GM21515 (cell line): ENCODE measurements at regions not wholly inside any gene's neighbourhood (a gene's known extent, or its start where the extent isn't known, plus 50 kb on each side); places are given as distances from the start of the nearest gene placed in this dataset.
"Not testable (repeated sequence)": the region's sequence is repeated elsewhere in the genome, so short reads cannot be mapped to it uniquely, and the experiment has no call there.

Experiments
- ATAC-seq: cut with Tn5 transposase; IDR thresholded peaks from one replicate; pipeline ENCODE4 v1.9.1; 2021; ENCODE audit not compliant: unreplicated experiment

GRCh38 chr9:106785200-106785599, 77.8 kb upstream of the ZNF462 start:
- ATAC-seq: no peak

GRCh38 chr9:106788021-106788420, 74.9 kb upstream of the ZNF462 start:
- not testable (repeated sequence) for ATAC-seq

- no peak for ATAC-seq
Observed at GRCh38 chr9:106795031-106795430, 67.9 kb upstream of the ZNF462 start.

GRCh38 chr9:106796771-106797170, 66.2 kb upstream of the ZNF462 start:
- ATAC-seq: no peak

GRCh38 chr9:106797299-106797698, 65.7 kb upstream of the ZNF462 start:
- ATAC-seq: no peak

- ATAC-seq: no peak
Observed at GRCh38 chr9:106798016-106798799, 64.8 kb upstream of the ZNF462 start.

- ATAC-seq: no peak
Observed at GRCh38 chr9:106799152-106799551, 63.8 kb upstream of the ZNF462 start.

GRCh38 chr9:106800701-106801270, 62.2 kb upstream of the ZNF462 start:
- ATAC-seq: no peak

GRCh38 chr9:106801816-106802215, 61.1 kb upstream of the ZNF462 start:
- ATAC-seq: no peak
